HG02884 (cell line): ENCODE measurements at regions not wholly inside any gene's neighbourhood (a gene's known extent, or its start where the extent isn't known, plus 50 kb on each side); places are given as distances from the start of the nearest gene placed in this dataset.

Experiments
- ATAC-seq: cut with Tn5 transposase; IDR thresholded peaks from one replicate; pipeline ENCODE4 v1.9.1; 2021; ENCODE audit warnings: mild to moderate bottlenecking, moderate library complexity; ENCODE audit not compliant: unreplicated experiment

DNA sequence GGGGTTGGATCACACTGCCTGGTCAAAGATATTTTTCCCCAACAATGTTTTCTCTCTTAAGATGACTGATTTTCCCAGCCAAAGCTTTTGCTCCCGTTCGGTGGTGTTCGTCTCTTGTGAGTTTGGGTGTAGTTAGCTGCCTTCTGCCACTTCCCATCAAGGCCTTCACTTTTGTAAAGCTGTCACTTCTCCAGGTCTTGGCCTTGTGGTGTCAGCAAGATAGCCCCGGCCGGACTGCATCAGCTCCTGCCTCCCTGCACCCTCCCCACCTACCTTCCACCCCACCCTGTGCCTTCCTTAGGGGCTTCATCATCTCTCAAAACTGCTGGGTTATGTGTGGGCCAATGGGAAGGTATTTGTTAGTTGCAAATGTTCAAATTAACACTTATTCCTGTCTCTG, 228.9 kb downstream of the BCL11A start:
- no peak for ATAC-seq

DNA sequence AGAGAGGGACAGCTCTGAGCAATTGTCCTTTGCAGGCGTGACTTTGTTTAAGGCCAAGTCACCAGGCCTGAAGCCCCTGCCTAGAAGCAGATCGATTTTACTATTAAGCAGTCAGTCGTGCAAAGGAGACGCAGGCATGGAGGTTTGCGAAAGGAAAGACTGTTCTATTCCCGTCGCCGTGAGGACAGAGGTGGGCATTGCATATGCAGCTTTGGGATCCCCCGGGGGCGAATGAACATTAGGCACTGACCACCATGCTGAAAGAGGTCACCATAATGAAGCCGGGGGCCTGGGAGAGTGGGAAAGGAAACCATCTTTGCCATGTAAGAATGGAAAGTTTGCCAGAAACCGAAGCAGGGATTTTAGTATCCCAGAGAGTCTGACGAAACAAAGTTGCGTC, 231.6 kb downstream of the BCL11A start:
- ATAC-seq, result no peak

DNA sequence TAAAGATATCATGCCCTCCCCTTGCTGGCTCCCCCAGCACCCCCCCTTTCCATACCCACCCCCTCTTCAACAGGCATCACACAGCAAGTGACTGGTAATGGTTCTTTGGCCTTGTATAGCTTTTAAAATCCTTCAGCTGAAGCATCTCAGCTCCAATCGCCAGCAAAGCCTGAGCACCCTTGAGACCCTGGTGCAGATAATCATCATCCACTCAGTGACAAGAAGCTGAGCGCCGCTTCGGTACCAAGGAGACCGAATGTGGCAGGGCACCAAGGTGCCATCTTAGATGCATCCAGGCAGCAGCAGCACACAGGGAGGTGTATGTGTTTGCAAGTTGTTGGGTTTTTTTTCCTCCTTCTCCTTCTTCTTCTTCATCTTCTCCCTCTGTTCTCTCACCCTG, 232.7 kb downstream of the BCL11A start:
- no peak for ATAC-seq

DNA sequence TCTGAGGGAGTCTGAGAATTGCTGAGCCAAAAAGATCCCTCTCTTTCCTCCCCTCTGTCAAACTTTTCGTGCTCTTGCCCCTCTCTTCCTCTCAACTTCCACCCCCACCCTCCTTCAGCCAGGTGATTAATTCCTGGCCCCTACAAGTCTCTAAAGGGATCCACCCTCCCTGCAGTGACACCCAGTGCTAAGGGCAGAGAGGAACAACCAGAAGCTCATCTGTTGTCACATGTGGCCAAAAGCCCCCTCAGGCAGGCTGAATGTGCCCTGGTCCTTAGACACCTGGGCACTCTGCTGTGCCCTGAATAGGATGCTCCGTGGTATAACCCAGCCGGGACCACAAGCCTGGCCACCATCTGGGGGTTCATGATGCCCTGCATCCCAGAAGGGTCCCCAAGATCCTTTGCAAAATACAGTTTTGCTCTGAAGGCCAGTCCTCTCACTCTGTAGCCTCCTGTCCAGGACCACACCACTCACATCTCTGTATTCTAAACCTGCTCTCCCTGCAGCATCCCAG, 234.4 kb downstream of the BCL11A start:
- no peak for ATAC-seq

DNA sequence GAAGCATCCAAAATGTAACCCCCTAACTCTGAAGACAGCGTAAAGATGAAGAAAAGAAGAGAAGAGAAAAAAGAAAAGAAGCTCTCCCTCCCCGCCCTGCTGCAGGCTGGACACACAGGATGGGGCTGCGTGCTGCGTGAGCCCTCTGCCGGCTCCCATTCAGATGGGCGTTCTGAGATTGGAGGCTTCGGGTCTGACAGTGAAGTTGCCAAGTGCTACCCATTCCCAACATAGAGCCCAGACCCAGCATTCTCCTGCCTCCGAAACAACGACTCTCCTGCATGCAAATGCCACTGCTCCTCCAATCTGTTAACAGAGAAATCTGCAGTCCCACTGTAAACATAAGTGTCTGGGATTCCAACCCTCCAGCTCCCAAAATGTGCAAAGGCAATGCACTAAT, 234.9 kb downstream of the BCL11A start:
- no peak for ATAC-seq

DNA sequence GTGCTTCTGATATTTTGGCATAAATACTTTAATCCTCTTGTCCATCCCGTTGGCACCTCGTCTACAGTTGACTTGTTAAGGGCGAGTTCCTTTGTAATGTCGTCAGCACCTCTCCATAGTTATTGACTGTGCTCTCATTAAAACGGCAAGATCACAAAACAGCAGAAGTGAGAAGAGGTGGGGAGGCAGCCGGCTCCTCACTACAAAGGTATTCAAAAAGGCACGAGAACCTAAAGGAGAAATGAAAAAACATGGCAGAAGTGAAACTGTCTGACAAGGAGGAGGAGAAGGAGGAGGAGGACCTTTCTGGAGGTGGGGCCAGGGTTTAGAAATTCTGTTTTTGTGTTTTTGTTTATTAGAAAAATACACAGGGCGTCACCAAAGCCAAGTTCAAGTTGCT, 235.6 kb downstream of the BCL11A start:
- peak; percentile 82 for ATAC-seq

DNA sequence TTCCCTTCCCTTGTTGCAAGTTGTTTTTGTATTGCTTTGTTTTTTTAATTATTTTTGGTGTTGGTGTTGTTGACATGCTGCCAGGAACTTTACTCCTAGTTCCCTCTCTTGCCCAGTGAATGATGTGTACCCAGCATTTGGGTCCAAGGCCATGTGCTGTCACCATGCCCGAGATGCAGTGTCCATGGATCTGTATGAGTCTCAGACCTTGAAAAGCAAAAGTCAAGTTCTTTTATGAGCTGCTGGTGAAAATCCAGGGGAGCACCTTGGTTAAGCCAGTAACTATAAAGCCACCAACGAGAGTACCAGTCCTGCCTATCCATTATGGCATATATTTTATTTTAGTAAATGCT, 236.4 kb downstream of the BCL11A start:
- ATAC-seq, result no peak

DNA sequence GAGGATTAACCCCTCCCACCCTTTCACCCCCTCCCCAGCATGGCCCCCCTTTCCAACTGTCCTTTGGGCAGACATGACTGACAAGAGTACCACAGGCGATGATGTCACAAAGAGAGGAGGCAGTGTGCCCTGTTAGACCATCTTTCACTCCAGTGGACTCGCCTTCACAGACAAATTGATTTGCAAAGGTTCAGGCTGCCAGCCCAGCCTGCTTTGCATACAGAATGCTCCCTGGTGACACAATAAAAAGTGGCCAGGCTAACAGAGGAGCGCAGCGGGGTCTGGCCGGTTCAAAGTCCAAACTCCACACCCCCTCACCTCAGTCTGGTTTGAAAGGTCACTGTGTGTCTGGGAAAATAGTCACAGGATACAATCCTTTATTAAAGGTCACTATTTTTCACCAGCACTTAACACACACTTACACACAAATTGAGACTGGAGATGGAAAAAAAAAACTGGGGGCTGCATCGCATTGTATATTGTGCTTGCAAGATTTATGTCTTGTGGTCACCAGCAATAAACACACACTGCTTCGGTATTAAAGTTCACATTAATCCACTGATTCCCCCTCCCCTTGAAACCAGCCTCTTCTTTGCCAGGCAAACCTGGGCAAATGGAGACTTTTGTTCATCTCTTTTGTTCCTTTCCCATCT, 236.9 kb downstream of the BCL11A start:
- no peak for ATAC-seq

DNA sequence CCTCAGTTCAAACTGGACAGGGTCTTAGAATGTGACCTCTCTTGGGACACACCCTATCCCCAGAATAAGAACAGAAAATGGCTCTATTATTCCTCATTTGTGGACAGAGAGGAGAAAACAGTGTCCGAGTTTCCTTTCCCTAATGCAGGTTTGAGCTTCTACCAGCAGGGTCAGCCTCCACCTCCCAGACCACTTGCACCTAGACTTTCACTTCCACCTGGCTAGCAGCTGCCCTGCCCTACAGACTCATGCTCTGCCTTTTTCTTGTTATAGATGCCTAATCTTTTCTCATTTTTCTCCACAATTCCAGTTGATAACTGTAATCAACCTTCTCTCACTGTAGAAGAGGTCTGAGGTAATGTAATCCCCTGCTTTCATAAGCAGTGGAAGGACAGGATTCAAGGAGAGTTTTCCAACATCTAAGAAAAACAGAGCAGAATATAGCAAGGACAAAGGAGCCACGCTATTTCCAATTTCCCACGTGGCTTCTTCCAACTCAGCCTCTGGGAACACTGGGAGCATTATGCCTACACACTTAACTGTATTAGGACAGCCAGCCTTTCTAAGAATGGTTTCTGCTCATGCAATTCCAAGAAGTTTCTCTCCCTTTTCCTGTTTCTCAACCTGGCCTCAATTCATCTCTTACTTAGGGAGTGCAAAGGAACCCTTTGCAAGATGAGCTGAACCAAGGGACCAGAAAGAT, 239.8 kb downstream of the BCL11A start:
- no peak for ATAC-seq

DNA sequence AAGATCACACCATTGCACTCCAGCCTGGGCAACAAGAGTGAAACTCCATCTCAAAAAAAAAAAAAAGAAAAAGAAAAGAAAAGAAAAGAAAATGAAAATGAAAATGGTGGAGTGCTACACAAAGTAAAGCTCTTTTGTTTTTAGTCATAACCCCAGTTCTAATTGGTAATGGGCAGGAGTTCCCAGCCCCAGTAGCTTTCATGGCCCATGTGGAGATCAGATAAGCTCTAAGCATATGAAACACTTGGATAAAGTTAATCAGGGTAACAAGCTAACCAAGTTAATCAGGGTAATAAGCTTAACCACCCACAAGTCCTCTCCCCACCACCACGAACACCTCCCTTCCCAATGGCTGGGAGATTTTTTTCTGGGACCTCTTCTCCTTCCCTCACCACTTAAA, 240.8 kb downstream of the BCL11A start:
- peak; percentile 69 for ATAC-seq

DNA sequence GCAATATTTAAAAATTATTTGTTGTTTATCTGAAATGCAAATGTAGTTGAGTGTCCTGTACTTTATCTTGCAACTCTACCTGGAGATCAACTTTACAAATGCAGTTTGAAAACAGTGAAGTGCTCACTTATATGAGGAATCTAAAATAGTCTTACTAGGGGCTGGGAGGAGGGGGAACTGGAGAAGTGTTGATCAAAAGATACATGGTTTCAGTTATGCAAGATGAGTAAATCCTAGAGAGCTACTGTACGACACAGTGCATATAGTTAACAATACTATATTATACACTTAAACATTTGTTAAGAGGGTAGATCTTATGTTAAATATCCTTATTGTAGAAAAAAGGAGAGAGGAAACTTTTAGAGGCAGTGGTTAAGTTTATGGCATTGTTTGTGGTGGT, 241.9 kb downstream of the BCL11A start:
- ATAC-seq, result peak; percentile 56

DNA sequence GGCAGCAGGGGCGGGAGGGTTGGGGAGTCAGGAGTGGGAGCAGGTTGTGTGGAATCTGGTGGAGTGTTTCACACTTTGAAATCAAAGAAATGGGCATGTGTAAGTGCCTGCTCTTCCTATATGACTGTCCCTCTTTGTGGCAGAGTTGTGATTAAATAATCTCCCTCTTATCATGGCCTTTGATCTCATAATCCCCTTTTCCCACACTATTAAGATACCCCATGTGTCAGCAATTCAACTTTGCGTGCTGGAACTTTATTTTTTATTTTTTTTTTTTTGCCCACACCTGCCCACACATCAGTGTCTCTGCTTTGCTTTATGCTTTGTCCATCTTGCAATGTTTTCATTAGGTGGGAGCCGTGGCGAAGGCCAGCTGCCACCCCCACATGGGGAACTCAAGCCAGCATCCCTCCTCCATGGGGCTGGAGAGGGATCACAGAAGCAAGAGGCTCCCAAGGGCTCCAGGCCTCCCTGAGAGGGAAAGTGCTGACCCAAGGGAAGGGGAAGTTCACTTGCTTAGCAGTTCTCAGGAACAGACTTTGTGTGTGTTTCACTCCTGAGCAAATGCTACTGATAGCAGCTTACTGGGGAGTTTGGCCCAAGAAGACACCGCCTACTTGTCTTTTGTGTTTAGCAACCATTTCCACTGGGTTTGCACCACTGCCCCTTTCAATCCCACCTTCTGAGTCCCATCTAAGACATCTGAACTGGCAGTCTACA, 243.4 kb downstream of the BCL11A start:
- no peak for ATAC-seq

DNA sequence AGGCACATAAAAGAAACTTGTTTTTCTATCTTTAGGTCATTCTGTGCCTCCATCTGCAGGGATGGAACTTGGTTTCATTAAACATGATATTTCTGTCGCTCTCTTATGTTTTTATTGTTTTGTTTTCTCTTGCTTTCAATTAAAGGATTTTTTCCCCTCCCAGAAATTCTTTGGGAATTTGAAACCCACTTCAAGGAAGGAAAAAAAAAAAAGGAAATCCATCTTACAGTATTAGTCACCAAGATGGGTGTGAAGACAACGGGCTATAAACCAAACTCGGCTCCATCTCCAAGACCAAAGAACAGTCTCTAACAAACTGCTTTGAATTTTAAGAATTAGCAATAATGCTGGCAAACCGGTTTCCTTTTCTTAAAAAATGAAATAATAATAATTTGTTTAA, 244.1 kb downstream of the BCL11A start:
- ATAC-seq, result no peak

DNA sequence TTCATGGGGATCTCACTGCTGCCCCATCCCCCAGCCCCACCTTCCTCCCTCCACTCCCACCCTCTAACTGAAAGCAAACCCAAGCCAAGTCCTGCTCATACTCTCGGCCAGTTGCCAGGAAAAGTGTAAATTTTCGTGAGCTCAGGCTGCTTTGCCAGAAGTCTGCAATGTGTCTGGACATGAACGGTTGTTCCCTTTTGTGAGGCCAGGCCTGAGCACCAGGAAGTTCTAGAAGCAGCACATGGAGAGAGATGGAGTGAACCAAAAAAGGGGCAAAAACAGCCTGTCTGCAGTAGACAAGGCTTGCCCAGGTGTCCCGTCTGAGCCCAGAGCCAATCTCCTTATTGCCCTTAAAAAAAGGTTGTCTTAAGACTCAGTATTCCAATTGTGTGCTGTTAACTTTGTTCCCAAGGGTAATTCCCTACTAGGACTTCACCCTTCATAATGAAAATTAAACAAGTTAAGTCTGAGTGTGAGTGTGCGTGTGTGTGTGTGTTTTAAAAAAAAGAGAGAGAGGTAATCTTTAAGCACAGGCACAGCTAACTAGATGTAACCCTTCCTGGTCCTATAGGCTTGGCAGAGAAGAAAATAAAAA, 247.1 kb downstream of the BCL11A start:
- no peak for ATAC-seq

DNA sequence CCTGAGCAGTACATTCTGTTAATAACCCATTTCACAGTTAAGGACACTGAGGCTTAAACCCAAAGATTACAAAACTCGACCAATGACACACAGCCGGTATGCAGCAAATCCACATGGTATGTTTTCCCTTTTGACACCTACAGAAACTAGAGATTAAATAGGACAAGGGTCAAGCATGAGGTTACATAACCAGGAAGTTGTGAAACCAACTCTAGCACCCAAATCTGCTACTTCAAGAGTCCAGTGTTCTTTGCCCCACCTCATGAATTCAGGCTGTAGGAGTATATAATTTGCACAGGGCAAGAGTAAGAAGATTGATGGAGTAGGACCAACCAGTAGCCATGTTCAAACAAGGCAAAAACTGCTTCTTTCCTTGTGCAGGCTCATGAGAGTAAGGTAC, 249.8 kb downstream of the BCL11A start:
- no peak for ATAC-seq

DNA sequence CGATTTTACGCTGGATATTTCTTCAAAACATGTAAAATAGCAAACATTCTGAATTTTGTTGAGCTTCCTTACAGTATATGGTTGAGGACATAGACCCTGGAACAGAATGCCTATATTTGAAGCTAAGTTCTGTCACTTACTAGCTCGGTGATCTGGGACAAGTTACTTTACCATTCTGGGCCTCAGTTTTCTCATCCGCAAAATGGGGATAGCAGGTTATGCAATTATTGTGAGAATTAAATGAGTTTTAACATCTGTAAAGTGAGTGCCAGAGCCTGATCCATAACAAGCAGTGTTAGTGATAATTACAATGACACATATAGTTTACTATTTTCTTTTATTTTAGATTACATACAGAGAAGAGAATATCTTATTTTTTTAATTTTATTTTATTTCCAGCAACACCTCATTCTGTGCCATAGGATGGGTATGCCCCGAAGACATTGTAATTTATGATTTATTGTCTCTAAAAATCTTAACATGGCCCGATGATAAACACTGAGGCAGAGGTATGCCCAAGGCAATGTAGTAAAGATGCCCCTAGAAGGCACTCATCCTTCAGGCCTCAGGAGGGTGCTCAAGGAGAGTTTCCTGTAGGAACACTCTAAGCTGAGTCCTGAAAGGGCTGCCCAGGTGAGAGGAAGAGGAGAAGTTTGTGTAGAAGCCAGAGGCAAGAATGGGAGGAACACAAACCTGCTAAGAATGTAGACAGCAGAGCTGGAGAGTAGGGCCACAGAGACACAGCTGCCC, 250.9 kb downstream of the BCL11A start:
- ATAC-seq, result no peak

DNA sequence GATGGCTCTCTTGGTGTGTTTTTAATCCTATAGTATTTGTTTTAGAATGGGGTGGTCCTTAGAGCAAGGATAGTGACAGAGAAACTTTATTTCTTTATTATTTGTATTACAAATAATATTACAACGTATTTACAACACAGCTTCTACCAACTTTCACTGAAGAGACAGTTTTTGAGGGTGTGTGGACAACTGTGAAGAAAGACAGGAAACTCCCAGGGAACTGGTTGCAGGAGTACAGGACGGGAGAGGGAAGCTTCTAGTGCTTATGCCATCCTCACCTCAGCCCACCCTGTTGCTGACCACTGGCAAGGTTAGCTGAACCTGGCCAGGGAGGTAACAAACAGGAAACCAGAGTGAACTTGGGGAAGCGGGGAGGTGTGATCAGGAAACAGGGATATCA, 251.7 kb downstream of the BCL11A start:
- ATAC-seq, result no peak

DNA sequence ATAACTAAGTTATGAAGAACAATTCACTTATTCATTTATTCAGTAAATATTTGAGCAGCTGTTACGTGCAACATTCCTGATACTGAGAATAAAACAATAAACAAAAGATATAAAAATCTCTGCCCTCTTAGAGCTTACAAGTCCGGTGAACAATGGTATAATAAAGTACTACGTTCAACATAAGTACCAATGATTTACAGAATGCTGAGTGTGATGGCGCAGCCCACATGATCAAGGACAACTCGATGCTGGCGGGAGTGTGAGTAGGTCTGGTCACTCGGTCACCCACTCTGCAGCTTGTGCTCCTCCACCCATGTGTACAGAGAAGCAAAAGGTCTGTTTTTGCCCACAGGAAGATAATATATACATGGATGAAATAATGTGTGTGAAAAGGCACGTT, 254.3 kb downstream of the BCL11A start:
- no peak for ATAC-seq

DNA sequence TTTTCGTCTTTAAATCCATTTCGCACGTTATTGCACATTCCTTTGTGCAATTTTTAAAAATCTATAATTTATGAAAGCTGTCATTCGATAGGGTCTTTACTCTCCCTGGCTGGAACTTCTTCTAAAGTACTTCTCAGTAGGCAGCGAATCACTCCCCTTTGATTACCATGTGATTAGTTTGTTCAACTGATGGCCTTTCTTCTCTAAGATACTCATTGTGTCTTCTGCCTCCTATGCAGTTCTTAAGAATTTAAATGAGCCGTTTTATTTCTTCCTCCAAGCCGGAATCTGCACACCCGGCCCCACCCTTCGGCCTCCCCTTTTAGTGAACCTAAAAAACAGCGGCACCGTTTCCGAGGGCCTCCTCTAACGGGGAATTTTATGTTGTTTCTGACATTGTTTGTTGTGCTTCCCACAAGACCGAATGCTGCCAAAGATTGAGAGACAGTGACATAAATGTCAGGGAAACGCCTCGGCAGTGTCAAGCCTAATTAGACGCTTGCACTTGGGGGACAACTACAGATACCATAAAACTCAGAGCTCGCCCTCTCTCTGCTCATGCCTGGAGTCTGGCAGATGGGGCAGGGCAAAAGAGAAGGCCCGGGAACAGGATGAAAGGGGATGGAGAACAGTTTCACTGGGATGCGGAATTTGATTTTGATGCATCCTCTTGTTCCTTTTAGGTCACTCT, 255.3 kb downstream of the BCL11A start:
- ATAC-seq, result no peak

DNA sequence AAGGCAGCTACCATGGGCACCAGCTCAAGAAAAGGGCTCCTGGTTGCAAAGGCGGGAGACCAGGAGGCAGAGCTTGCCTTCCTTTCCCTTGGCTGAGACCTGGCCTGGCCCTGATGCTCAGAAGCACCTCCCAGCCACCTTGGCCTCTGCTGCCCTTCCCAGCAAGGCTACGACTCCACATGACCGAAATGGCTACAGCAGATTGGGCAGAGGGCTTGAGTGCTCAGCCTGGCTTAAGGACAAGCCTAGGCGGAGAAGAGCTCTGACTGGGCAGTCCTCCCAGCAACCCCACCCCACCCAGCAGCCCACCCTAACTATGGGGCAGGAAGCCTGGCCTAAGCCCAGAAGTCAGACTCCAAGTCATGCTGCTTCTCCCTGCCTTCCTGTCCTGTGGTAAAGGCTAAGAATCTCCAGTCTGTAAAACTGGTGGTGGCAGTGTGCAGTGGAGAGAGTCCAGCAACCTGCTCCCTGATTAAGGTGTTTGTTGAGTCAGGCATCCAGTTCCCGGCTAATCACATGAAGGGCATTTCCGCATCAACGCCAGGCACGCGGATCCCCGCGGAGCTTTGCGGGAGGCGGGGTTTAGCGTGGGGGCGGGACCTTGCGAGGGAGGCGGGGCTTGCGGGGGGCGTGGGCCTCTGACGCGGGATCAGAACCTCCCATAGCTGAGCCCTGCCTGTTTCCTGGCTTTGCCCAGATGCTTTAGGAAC, 256.0 kb downstream of the BCL11A start:
- ATAC-seq, result no peak
